HG02642 (cell line): ENCODE measurements at regions not wholly inside any gene's neighbourhood (a gene's known extent, or its start where the extent isn't known, plus 50 kb on each side); places are given as distances from the start of the nearest gene placed in this dataset.

ENCODE experiments used
- ATAC-seq: cut with Tn5 transposase; IDR thresholded peaks from one replicate; pipeline ENCODE4 v1.9.1; 2021; ENCODE audit warnings: mild to moderate bottlenecking; ENCODE audit not compliant: unreplicated experiment, poor library complexity

GRCh38 chr15:96089405-96090058 lies 241.0 kb upstream of the NR2F2 start:
- no peak for ATAC-seq

- ATAC-seq, result no peak
These were observed 238.3 kb upstream of the NR2F2 start for GRCh38 chr15:96092186-96092585.

- no peak for ATAC-seq
These were observed 237.4 kb upstream of the NR2F2 start for GRCh38 chr15:96093063-96093462.

- ATAC-seq, result no peak
These were observed 232.8 kb upstream of the NR2F2 start for GRCh38 chr15:96097661-96098060.

GRCh38 chr15:96102631-96103030 lies 227.9 kb upstream of the NR2F2 start:
- ATAC-seq, result no peak

- no peak for ATAC-seq
These were observed 224.3 kb upstream of the NR2F2 start for GRCh38 chr15:96106181-96106580.

- no peak for ATAC-seq
These were observed 223.9 kb upstream of the NR2F2 start for GRCh38 chr15:96106628-96107027.

- ATAC-seq, result no peak
These were observed 222.6 kb upstream of the NR2F2 start for GRCh38 chr15:96107916-96108315.

GRCh38 chr15:96108405-96108804 lies 222.1 kb upstream of the NR2F2 start:
- ATAC-seq, result no peak

GRCh38 chr15:96109820-96110219 lies 220.7 kb upstream of the NR2F2 start:
- no peak for ATAC-seq

GRCh38 chr15:96112018-96112417 lies 218.5 kb upstream of the NR2F2 start:
- no peak for ATAC-seq

- ATAC-seq, result no peak
These were observed 214.9 kb upstream of the NR2F2 start for GRCh38 chr15:96115642-96116041.

GRCh38 chr15:96117270-96117669 lies 213.2 kb upstream of the NR2F2 start:
- no peak for ATAC-seq

GRCh38 chr15:96119734-96120133 lies 210.8 kb upstream of the NR2F2 start:
- no peak for ATAC-seq

- ATAC-seq, result no peak
These were observed 209.2 kb upstream of the NR2F2 start for GRCh38 chr15:96121086-96121920.

GRCh38 chr15:96122077-96123027 lies 208.1 kb upstream of the NR2F2 start:
- no peak for ATAC-seq

- ATAC-seq, result no peak
These were observed 207.5 kb upstream of the NR2F2 start for GRCh38 chr15:96123028-96123400.

- no peak for ATAC-seq
These were observed 206.8 kb upstream of the NR2F2 start for GRCh38 chr15:96123630-96124187.

GRCh38 chr15:96124436-96124835 lies 206.1 kb upstream of the NR2F2 start:
- no peak for ATAC-seq

- ATAC-seq, result no peak
These were observed 204.6 kb upstream of the NR2F2 start for GRCh38 chr15:96125721-96126415.
